DOHH2 (cell line): ENCODE measurements at regions not wholly inside any gene's neighbourhood (a gene's known extent, or its start where the extent isn't known, plus 50 kb on each side); places are given as distances from the start of the nearest gene placed in this dataset.

Experiments used
- H3F3A ChIP-seq: fragments of 200-600 bp; sonication (generic), shearing (Covaris generic); 2 replicates; pipeline ENCODE4 v1.6.0; 2016; ENCODE audit warnings: antibody characterized with exemption, mild to moderate bottlenecking; ENCODE audit not compliant: control insufficient read depth, insufficient read depth
- H3K27ac ChIP-seq: fragments of 200-600 bp; sonication (generic); 2 replicates; pipeline ENCODE4 v1.5.1; 2014; ENCODE audit warnings: low read depth, mild to moderate bottlenecking, low read length, moderate library complexity
- H3K27me3 ChIP-seq: fragments of 200-600 bp; sonication (generic); 2 replicates; pipeline ENCODE4 v1.6.1; 2014; ENCODE audit warnings: mild to moderate bottlenecking, low read length, mixed read lengths; ENCODE audit not compliant: control insufficient read depth
- H3K36me3 ChIP-seq: fragments of 200-600 bp; sonication (generic); 2 replicates; pipeline ENCODE4 v1.6.1; 2014; ENCODE audit warnings: mild to moderate bottlenecking, low read length, moderate library complexity, mixed read lengths; ENCODE audit not compliant: control insufficient read depth
- H3K4me1 ChIP-seq: fragments of 200-600 bp; sonication (generic); 2 replicates; pipeline ENCODE4 v1.6.1; 2014; ENCODE audit warnings: mild to moderate bottlenecking, low read length, mixed read lengths; ENCODE audit not compliant: control insufficient read depth
- H3K4me2 ChIP-seq: fragments of 200-600 bp; sonication (generic); 2 replicates; pipeline ENCODE4 v1.6.0; 2014; ENCODE audit warnings: mild to moderate bottlenecking, low read length, moderate library complexity
- H3K4me3 ChIP-seq: fragments of 200-600 bp; sonication (generic); 2 replicates; pipeline ENCODE4 v1.5.1; 2014; ENCODE audit warnings: mild to moderate bottlenecking, low read length, mixed read lengths
- H3K79me2 ChIP-seq: fragments of 200-600 bp; sonication (generic); 2 replicates; pipeline ENCODE4 v1.6.1; 2014; ENCODE audit warnings: mild to moderate bottlenecking, low read length, mixed read lengths; ENCODE audit not compliant: control insufficient read depth
- H3K9me2 ChIP-seq: fragments of 200-600 bp; sonication (generic); replicated peaks from 2 replicates; pipeline ENCODE4 v1.6.1; 2014; ENCODE audit warnings: mild to moderate bottlenecking, low read length, mixed read lengths; ENCODE audit not compliant: control insufficient read depth
- H3K9me3 ChIP-seq: fragments of 200-600 bp; sonication (generic); 2 replicates; pipeline ENCODE4 v1.6.1; 2014; ENCODE audit warnings: antibody characterized with exemption, low read length, mixed read lengths; ENCODE audit not compliant: control insufficient read depth, insufficient read depth
- H4K20me1 ChIP-seq: fragments of 200-600 bp; sonication (generic); 2 replicates; pipeline ENCODE4 v1.6.0; 2014; ENCODE audit warnings: low read depth, mild to moderate bottlenecking, antibody characterized with exemption, low read length, moderate library complexity; ENCODE audit not compliant: control insufficient read depth, insufficient read depth
- CTCF ChIP-seq: fragments of 200-600 bp; sonication (generic); IDR thresholded peaks from one replicate; pipeline ENCODE4 v1.5.1; 2014; ENCODE audit warnings: antibody characterized with exemption, mild to moderate bottlenecking, low read depth, low read length; ENCODE audit not compliant: poor library complexity, severe bottlenecking
- EZH2phosphoT487 ChIP-seq: fragments of 200-600 bp; sonication (generic); IDR thresholded peaks from 2 replicates; pipeline ENCODE4 v1.6.1; 2017; ENCODE audit warnings: borderline replicate concordance, mild to moderate bottlenecking, antibody characterized with exemption, low read length, moderate library complexity, mixed read lengths

- Histone ChIP-seq H3K9me2 (no peaks in the 10 kb centered on the region), H3K4me2 (no peak overlapping the region), H3F3A (no peaks in the 10 kb centered on the region), H3K9me3 (no peaks in the 10 kb centered on the region), H3K36me3 (no peaks in the 10 kb centered on the region), H3K27me3 (no peaks in the 10 kb centered on the region), H3K27ac (no peak overlapping the region), H4K20me1 (no peaks in the 10 kb centered on the region), H3K4me3 (no peak overlapping the region), H3K4me1 (no peaks in the 10 kb centered on the region), H3K79me2 (no peaks in the 10 kb centered on the region)
- TF ChIP-seq EZH2phosphoT487 (no peak), CTCF (no peak)
Measured at GRCh38 chr5:165624166-165624946, 2118.9 kb downstream of the MAT2B start.

- TF ChIP-seq EZH2phosphoT487 (no peak), CTCF (no peak)
Measured at GRCh38 chr5:165626161-165626560, 2120.7 kb downstream of the MAT2B start.

GRCh38 chr5:165627548-165628170 is 2122.2 kb downstream of the MAT2B start:
- no peaks in the 10 kb centered on the region for H3F3A ChIP-seq
- H3K9me3 ChIP-seq, result no peaks in the 10 kb centered on the region
- no peaks in the 10 kb centered on the region for H3K27me3 ChIP-seq
- no peaks in the 10 kb centered on the region for H3K36me3 ChIP-seq
- H3K4me2 ChIP-seq, result no peak overlapping the region
- H3K4me3 ChIP-seq, result no peak overlapping the region
- H3K9me2 ChIP-seq, result no peaks in the 10 kb centered on the region
- TF ChIP-seq CTCF, result no peak
- no peak for TF ChIP-seq EZH2phosphoT487
- no peaks in the 10 kb centered on the region for H3K79me2 ChIP-seq
- no peaks in the 10 kb centered on the region for H4K20me1 ChIP-seq
- no peaks in the 10 kb centered on the region for H3K4me1 ChIP-seq
- H3K27ac ChIP-seq, result no peak overlapping the region

More at GRCh38 chr5:165626161-165626560, 2120.7 kb downstream of the MAT2B start:
- no peaks in the 10 kb centered on the region for H3K9me2 ChIP-seq
- H4K20me1 ChIP-seq, result no peaks in the 10 kb centered on the region
- no peak overlapping the region for H3K27ac ChIP-seq
- no peaks in the 10 kb centered on the region for H3K36me3 ChIP-seq
- no peak overlapping the region for H3K4me2 ChIP-seq
- H3K9me3 ChIP-seq, result no peaks in the 10 kb centered on the region
- no peaks in the 10 kb centered on the region for H3K79me2 ChIP-seq
- no peaks in the 10 kb centered on the region for H3K27me3 ChIP-seq
- no peaks in the 10 kb centered on the region for H3K4me1 ChIP-seq
- no peaks in the 10 kb centered on the region for H3F3A ChIP-seq
- no peak overlapping the region for H3K4me3 ChIP-seq
